ENCODE measurements at regions not wholly inside any gene's neighbourhood (a gene's known extent, or its start where the extent isn't known, plus 50 kb on each side); places are given as distances from the start of the nearest gene placed in this dataset.

- H3K27me3 ChIP-seq, result no peaks in the 10 kb centered on the region
- H3K9me3 ChIP-seq, result peaks cover 0 to 6% of the 10 kb centered on the region in 2 donors
- TF ChIP-seq CTCF (IDR thresholded peaks at IDR 0.05), result no peak
- no peak for TF ChIP-seq POLR2A (IDR thresholded peaks at IDR 0.05)
- no peak overlapping the region for H3K4me3 ChIP-seq
- no peaks in the 10 kb centered on the region for H3K36me3 ChIP-seq
- H3K27ac ChIP-seq, result no peak overlapping the region
- no peaks in the 10 kb centered on the region for H3K4me1 ChIP-seq
- DNase-seq, result no peak
- intact Hi-C loops (cut with DNase I; ENCODE audit: low total_unique reads), result no loop called here
These were observed 128.5 kb downstream of the LURAP1L start for GRCh38 chr9:12903316-12903715.

- no peak for DNase-seq
- H3K4me3 ChIP-seq, result no peak overlapping the region
- no peaks in the 10 kb centered on the region for H3K36me3 ChIP-seq
- no peaks in the 10 kb centered on the region for H3K4me1 ChIP-seq
- H3K27ac ChIP-seq, result no peak overlapping the region
- TF ChIP-seq CTCF (IDR thresholded peaks at IDR 0.05) (no peak), POLR2A (IDR thresholded peaks at IDR 0.05) (no peak)
- no peaks in the 10 kb centered on the region for H3K27me3 ChIP-seq
- peaks cover 0 to under 1% of the 10 kb centered on the region in 2 donors for H3K9me3 ChIP-seq
- intact Hi-C loops (cut with DNase I; ENCODE audit: low total_unique reads), result no loop called here
These were observed 129.6 kb downstream of the LURAP1L start for GRCh38 chr9:12904261-12905000.

- Histone ChIP-seq H3K9me3 (no peaks in the 10 kb centered on the region), H3K36me3 (no peaks in the 10 kb centered on the region), H3K4me1 (no peaks in the 10 kb centered on the region), H3K27me3 (no peaks in the 10 kb centered on the region), H3K27ac (no peak overlapping the region), H3K4me3 (no peak overlapping the region)
- no peak for DNase-seq
- TF ChIP-seq CTCF (IDR thresholded peaks at IDR 0.05) (no peak), POLR2A (IDR thresholded peaks at IDR 0.05) (no peak)
- intact Hi-C loops (cut with DNase I; ENCODE audit: low total_unique reads), result no loop called here
These were observed 131.8 kb downstream of the LURAP1L start for GRCh38 chr9:12906646-12907045.

- H3K36me3 ChIP-seq, result no peaks in the 10 kb centered on the region
- H3K27ac ChIP-seq, result no peak overlapping the region
- no peak for DNase-seq
- H3K9me3 ChIP-seq, result no peaks in the 10 kb centered on the region
- no peaks in the 10 kb centered on the region for H3K4me1 ChIP-seq
- TF ChIP-seq CTCF (IDR thresholded peaks at IDR 0.05) (no peak), POLR2A (IDR thresholded peaks at IDR 0.05) (no peak)
- intact Hi-C loops (cut with DNase I; ENCODE audit: low total_unique reads), result no loop called here
- H3K4me3 ChIP-seq, result no peak overlapping the region
- no peaks in the 10 kb centered on the region for H3K27me3 ChIP-seq
These were observed 134.1 kb downstream of the LURAP1L start for GRCh38 chr9:12908895-12909294.

- no peak for TF ChIP-seq CTCF (IDR thresholded peaks at IDR 0.05)
- TF ChIP-seq POLR2A (IDR thresholded peaks at IDR 0.05), result no peak
- no peaks in the 10 kb centered on the region for H3K4me1 ChIP-seq
- DNase-seq, result no peak
- intact Hi-C loops (cut with DNase I; ENCODE audit: low total_unique reads), result no loop called here
- no peak overlapping the region for H3K4me3 ChIP-seq
- H3K9me3 ChIP-seq, result no peaks in the 10 kb centered on the region
- no peaks in the 10 kb centered on the region for H3K36me3 ChIP-seq
- no peaks in the 10 kb centered on the region for H3K27me3 ChIP-seq
- no peak overlapping the region for H3K27ac ChIP-seq
These were observed 140.6 kb downstream of the LURAP1L start for GRCh38 chr9:12915366-12915954.

Measured in uterus (tissue), 3 donors.